GM23338 (cell line): ENCODE measurements at regions not wholly inside any gene's neighbourhood (a gene's known extent, or its start where the extent isn't known, plus 50 kb on each side); places are given as distances from the start of the nearest gene placed in this dataset.

Experiments
- CREB1 ChIP-seq: fragments of 250-450 bp; sonication (Bioruptor Pico); IDR thresholded peaks from 2 replicates; pipeline ENCODE4 v1.5.0; 2020; ENCODE audit warnings: low read depth, mild to moderate bottlenecking, moderate library complexity
- EZH2 ChIP-seq: fragments of 200-600 bp; sonication (generic); IDR thresholded peaks from one replicate; pipeline ENCODE4 v1.8.0; 2017; ENCODE audit warnings: antibody characterized with exemption, mild to moderate bottlenecking, low read depth; ENCODE audit not compliant: unreplicated experiment
- EZH2phosphoT487 ChIP-seq: fragments of 200-600 bp; sonication (generic); IDR thresholded peaks from one replicate; pipeline ENCODE4 v1.8.1; 2018; ENCODE audit warnings: antibody characterized with exemption; ENCODE audit not compliant: unreplicated experiment
- JUNB ChIP-seq: IDR thresholded peaks from one replicate; pipeline ENCODE4 v1.6.1; 2016; ENCODE audit warnings: antibody characterized with exemption; ENCODE audit not compliant: unreplicated experiment
- POLR2AphosphoS5 ChIP-seq: IDR thresholded peaks from 2 replicates; pipeline ENCODE4 v1.6.1; 2016; ENCODE audit warnings: antibody characterized with exemption, low read depth
- STAT1 ChIP-seq: IDR thresholded peaks from one replicate; pipeline ENCODE4 v1.6.1; 2016; ENCODE audit warnings: antibody characterized with exemption; ENCODE audit not compliant: unreplicated experiment
- ZNF114 ChIP-seq: fragments of 250-450 bp; sonication (Bioruptor Pico); IDR thresholded peaks from 2 replicates; pipeline ENCODE4 v1.5.0; 2020; ENCODE audit warnings: mild to moderate bottlenecking, moderate library complexity
- ZNF331 ChIP-seq: fragments of 250-450 bp; sonication (Bioruptor Pico); IDR thresholded peaks from 2 replicates; pipeline ENCODE4 v1.5.0; 2020; ENCODE audit warnings: low read depth, mild to moderate bottlenecking, moderate library complexity
- TF ChIP-seq, protein P1 (sequence below), 2 experiments: fragments of 200-600 bp in 1 of 2; sonication (generic) in 1 of 2; conservative IDR thresholded peaks; 2 replicates each; pipeline versions ENCODE4 v1.5.1 to v1.6.1; 2016 to 2017; ENCODE audit warnings: antibody characterized with exemption in 2 of 2, low read depth in 2 of 2, mild to moderate bottlenecking in 2 of 2, moderate library complexity in 1 of 2
- TF ChIP-seq, protein P2 (sequence below): IDR thresholded peaks from one replicate; pipeline ENCODE4 v1.6.1; 2018; ENCODE audit warnings: antibody characterized with exemption; ENCODE audit not compliant: unreplicated experiment
- TF ChIP-seq, protein P3 (sequence below): IDR thresholded peaks from 2 replicates; pipeline ENCODE4 v1.6.1; 2016; ENCODE audit warnings: antibody characterized with exemption

DNA sequence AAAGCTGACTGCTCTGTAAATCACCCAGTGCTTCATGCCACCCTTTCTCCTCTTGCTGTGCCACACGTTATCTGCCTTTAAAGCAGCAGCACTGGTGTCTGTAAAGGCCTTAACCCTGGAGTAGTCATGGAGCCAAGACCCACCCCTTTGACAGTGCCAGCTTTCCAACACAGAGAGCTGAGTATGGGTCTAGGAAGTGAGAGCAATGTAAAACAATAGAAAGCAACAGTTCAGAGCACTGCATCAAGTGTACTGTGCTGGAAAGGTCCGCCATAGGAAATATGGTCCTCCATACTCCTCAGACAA is 139.5 kb downstream of the DAD1 start:
- TF ChIP-seq POLR2AphosphoS5 (no peak), EZH2phosphoT487 (no peak), JUNB (no peak), CREB1 (CRISPR knock-in tag) (no peak), ZNF114 (CRISPR knock-in tag) (no peak), EZH2 (no peak), STAT1 (no peak), ZNF331 (CRISPR knock-in tag) (no peak)
- TF ChIP-seq, protein P1, sequence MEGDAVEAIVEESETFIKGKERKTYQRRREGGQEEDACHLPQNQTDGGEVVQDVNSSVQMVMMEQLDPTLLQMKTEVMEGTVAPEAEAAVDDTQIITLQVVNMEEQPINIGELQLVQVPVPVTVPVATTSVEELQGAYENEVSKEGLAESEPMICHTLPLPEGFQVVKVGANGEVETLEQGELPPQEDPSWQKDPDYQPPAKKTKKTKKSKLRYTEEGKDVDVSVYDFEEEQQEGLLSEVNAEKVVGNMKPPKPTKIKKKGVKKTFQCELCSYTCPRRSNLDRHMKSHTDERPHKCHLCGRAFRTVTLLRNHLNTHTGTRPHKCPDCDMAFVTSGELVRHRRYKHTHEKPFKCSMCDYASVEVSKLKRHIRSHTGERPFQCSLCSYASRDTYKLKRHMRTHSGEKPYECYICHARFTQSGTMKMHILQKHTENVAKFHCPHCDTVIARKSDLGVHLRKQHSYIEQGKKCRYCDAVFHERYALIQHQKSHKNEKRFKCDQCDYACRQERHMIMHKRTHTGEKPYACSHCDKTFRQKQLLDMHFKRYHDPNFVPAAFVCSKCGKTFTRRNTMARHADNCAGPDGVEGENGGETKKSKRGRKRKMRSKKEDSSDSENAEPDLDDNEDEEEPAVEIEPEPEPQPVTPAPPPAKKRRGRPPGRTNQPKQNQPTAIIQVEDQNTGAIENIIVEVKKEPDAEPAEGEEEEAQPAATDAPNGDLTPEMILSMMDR (conservative IDR thresholded peaks at IDR 0.05; ENCODE audit: low read depth in 2 of 2): no peak
- TF ChIP-seq, protein P2, sequence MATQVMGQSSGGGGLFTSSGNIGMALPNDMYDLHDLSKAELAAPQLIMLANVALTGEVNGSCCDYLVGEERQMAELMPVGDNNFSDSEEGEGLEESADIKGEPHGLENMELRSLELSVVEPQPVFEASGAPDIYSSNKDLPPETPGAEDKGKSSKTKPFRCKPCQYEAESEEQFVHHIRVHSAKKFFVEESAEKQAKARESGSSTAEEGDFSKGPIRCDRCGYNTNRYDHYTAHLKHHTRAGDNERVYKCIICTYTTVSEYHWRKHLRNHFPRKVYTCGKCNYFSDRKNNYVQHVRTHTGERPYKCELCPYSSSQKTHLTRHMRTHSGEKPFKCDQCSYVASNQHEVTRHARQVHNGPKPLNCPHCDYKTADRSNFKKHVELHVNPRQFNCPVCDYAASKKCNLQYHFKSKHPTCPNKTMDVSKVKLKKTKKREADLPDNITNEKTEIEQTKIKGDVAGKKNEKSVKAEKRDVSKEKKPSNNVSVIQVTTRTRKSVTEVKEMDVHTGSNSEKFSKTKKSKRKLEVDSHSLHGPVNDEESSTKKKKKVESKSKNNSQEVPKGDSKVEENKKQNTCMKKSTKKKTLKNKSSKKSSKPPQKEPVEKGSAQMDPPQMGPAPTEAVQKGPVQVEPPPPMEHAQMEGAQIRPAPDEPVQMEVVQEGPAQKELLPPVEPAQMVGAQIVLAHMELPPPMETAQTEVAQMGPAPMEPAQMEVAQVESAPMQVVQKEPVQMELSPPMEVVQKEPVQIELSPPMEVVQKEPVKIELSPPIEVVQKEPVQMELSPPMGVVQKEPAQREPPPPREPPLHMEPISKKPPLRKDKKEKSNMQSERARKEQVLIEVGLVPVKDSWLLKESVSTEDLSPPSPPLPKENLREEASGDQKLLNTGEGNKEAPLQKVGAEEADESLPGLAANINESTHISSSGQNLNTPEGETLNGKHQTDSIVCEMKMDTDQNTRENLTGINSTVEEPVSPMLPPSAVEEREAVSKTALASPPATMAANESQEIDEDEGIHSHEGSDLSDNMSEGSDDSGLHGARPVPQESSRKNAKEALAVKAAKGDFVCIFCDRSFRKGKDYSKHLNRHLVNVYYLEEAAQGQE: no peak
- TF ChIP-seq, protein P3, sequence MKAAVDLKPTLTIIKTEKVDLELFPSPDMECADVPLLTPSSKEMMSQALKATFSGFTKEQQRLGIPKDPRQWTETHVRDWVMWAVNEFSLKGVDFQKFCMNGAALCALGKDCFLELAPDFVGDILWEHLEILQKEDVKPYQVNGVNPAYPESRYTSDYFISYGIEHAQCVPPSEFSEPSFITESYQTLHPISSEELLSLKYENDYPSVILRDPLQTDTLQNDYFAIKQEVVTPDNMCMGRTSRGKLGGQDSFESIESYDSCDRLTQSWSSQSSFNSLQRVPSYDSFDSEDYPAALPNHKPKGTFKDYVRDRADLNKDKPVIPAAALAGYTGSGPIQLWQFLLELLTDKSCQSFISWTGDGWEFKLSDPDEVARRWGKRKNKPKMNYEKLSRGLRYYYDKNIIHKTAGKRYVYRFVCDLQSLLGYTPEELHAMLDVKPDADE: no peak
